HG03432 (cell line): ENCODE measurements at regions not wholly inside any gene's neighbourhood (a gene's known extent, or its start where the extent isn't known, plus 50 kb on each side); places are given as distances from the start of the nearest gene placed in this dataset.
A peak's percentile ranks its signal among the peaks of the same experiment; 100 is the strongest.

ENCODE experiments used
- ATAC-seq: cut with Tn5 transposase; IDR thresholded peaks from one replicate; pipeline ENCODE4 v1.9.1; 2021; ENCODE audit warnings: mild to moderate bottlenecking, moderate library complexity; ENCODE audit not compliant: unreplicated experiment

DNA sequence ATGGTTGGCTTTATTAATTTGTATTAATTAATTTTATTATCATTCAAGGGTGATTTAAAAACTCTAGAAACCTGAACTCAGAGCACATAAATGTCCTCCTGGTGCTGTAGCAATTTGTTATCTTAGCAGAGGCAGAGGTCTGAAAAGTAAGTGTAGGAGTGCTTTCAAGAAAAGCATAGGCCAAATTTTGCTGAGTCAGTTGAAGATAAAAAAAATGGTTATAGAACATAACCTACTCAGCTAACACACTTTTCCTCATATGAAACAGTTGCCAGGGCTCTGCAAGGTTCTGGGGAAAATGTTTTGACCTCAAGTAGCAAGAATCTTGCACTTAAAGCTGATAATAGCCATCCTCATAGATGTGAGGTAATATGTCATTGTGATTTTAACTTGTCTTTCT lies 53.5 kb upstream of the CHODL start:
- ATAC-seq: no peak

DNA sequence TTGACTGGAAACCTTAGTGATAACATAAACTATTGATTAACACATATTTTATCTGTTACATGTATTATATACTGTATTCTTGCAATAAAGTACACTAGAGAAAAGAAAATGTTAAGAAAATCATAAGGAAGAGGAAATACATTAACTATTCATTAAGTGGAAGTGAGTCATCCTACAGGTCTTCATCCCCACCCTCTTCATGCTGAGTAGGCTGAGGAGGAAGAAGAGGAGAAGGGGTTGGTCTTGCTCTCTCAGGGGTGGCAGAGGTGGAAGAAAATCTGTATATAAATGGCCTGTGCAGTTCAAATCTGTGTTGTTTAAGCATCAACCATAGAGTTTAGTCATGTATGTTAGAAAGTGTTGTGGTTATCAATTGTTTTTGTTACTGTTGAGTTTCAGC lies 66.1 kb upstream of the CHODL start:
- no peak for ATAC-seq

DNA sequence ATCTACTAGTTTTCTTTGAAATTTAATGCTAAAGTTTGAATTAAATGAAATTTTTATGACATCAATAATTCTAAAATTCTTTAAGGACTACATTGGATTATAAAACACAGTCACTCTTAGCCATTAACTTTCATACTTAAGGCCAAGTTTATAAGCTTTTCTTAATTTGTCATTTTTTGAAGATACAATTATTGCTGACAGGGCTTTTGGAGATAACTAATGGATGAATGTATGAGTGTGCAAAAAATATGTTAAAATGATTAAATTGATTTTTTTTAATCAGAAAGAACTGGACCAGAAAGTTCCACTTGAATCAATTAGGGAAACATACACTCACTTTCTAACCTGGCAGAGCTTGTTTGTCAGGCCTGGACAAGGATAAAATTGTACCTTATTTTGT lies 70.3 kb upstream of the CHODL start:
- no peak for ATAC-seq

DNA sequence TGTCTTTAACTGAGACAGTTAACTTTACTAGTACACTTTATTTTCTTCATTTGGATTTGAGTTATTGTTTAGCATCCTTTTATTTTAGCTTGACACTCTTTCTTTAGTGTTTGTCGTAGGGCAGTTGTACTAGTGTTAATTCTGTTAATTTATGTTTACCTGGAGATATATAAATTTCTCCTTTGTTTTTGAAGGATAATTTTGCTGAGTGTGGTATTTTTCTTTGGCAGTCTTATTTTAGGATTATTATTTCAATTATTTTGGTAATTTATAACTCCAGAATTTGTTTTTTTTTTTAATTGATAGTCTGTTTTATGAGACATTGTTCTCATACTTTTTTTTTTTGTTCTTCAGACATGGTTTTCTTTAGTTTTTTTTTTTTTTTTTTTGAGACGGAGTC lies 73.8 kb upstream of the CHODL start:
- no peak for ATAC-seq

DNA sequence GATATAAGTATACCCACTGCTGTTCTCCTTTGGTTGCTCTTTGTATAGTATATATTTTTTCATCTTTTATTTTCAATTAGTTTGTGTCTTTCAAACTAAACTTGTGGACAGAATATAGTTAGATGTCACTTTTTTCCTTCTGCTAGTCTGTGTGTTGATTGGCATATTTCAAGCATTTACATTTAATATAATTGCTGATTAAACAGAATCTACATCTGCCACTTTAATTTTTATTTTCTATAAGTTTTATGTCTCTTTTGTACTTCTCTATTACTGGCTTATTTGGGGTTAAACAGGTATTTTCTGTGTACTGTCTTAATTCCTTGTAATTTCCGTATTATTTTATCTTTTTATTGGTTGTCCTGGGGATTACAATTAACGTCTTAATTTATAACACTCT lies 74.4 kb upstream of the CHODL start:
- ATAC-seq: no peak

DNA sequence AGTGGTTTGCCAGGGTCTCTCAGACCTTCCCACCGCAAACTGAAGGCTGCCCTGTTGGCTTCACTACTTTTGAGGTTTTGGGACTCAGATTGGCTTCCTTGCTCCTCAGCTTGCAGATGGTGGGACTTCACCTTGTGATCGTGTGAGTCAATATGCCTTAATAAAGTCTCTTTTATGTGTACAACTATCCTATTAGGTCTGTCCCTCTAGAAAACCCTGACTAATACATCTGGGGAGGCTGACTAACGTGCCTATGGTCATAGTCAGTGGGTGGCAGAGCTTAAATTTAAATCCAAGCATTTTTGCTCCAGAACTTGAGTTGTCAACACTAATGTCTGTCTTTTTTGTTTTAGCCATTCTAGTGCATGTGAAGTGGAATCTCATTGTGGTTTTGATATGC lies 76.5 kb upstream of the CHODL start:
- no peak for ATAC-seq

DNA sequence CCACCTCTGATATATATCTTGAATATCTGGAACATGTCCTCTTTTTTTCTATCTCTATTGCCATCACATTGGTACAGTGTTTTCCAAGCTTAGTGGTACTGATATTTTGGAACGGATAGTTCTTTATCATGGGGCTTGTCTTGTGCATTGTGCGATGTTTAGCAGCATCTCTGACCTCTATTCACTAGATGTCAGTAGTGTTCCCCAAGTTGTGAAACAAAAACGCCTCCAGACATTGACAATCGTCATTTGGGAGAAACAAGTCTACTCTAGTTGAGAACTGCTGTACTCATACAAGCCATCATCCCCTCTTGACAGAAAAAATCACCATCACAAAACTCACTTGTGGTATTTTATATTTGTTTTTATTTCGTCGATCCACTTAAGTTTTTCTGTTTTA lies 79.7 kb upstream of the CHODL start:
- ATAC-seq: no peak

DNA sequence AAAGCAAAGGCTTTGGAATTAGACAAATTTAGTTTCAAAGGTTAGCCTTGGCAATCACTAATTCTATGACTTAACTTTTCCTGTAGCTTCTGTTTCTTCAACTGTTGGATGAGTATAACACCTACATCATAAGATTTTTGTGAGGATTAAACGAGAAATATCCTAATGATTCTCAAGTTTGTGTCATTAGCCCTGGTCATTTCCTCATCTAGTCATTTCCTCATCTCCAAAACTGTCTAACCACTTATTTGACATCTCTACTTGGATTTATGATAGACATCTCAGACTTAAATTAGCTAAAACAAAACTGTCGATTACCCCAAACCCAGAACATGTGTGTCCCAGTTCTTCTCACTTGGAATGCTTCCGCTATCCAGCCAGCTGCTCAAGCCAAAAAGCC lies 80.2 kb upstream of the CHODL start:
- ATAC-seq: no peak

DNA sequence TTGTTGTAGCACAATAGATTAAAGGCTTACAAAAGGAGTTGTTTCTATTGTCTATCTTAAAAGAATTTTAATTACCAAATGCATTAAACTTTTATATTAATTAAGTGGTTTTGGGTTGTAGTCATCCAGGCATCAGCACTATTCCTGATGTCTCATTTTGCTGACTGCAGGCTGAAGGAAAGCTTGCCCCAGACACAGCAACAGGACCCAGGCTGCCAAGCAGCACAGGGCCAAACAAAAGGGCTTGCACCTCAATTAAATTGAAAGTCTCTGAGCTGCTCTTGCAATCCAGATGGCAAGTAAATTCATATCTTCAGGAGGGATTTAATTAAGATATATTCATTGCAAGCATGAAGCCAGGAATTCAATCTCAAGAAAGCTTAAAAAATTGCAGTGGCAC lies 80.7 kb upstream of the CHODL start:
- no peak for ATAC-seq

DNA sequence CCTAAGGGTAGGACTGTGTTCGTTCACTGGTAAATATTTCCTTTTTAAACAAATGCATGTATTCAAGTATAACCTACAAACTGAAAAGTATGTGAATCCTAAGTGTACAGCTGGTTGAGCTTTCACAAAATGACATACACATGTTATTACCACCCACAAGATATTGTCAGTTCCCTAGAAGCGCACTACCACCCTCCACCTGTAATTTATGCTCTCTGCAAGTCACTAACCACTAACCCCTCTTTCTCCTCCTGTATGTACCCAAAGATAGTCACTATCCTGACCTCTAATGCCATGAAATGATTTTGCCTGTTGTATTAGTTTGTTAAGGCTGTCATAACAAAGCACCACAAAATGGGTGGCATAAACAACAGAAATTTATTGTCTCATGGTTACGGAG lies 82.8 kb upstream of the CHODL start:
- ATAC-seq: no peak

DNA sequence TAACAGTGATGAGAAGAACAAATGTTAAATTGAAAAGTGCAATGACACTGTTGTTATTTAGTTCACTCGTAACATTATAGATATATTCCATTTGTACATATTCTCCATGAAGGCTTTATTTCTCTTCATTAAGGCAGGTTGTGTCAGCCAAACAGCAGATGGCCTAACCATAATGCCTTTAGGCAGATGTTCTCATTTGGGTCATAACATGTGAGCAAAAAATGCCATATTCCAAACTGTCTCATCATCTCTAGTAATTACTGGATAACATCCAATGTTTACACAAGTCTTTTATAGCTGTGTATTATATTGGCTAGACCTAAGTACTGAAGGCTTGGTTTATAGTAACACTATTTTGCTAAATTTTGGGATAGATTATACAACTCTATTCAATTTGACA lies 87.2 kb upstream of the CHODL start:
- no peak for ATAC-seq

DNA sequence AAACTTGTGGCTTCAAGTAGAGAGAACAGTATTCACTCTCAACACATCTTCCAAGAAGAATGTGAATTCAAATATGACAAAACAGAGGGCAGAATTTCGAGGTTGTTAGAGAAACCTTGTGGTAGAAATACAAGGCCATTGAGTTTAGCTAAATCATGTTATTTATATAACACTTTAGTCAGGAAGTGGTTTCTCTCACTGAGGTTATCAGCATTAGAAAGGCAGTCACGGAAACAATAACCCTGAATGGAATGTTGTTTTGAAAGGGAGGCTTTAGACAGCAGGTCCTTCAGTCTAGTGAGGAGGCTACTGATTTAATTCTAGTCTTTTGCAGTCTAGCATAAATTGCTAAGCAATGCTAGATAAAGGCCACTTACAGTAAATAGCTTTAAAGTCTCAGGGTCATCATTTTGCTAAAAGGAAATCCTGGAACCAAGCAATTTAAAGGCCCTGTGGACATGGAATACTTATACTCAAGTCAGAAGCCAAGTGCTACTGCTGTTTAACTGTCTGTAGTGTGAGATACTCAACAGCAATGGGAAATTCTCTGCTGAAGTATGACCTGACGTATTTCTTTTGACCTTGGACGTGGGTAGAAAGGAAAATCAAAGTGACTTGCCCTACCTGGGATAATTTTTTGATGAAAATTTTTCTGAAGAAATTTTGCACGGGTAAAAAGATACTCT lies 89.0 kb upstream of the CHODL start:
- peak; percentile 71 for ATAC-seq

DNA sequence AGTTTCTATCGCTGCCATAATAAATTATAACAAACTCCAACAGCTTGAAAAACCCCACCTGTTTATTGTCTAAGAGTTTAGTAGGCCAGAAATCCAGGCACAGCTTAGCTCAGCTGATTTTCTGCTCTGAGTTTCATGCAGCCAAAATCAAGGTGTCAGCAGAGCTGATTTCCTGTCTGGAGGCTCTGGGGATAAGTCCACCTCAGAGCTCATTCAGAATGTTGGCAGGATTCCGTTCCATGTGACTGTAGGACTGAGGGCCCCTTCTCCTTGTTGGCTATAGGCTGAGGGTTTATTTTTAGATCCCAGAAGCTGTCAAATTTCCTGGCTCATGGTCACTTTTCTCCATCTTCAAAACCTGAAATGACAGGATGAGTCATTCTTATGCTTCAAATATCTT lies 91.6 kb upstream of the CHODL start:
- ATAC-seq: no peak

DNA sequence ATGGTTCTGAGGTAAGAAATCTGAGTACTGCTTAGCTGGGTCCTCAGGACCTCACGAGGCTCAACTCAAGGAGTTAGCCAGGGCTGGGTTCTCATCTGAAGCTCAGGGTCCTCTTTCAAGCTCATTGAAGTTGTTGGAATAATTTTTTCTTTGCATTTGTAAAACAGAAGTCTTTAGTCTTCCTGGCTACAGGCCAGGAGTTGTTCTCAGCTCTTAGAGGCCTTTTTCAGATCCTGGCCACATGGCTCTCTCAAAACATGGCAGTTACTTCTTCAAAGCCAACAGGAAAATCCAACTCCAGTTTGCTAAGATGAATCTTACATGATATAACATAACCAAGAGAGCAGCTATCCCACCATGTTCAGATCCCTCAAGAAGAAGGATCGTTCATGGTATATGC lies 92.3 kb upstream of the CHODL start:
- ATAC-seq: no peak

DNA sequence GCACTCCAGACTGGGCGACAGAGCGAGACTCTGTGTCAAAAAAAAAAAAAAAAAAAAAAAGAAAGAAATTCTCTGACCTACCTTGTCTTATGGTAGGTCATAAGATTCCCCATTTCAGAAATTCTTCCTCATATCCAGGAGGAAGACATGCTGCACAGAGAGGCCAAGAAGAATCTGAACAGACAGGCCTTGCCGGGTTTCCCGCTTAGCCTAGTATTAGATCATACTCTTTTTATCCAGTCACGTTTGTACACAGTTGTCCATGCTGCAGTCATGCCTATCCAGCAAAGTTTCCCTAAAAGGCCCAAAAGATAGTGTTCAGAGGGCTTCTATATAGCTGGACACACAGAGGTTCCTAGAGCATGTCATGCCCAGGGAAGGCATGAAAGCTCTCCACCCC lies 93.6 kb upstream of the CHODL start:
- no peak for ATAC-seq

DNA sequence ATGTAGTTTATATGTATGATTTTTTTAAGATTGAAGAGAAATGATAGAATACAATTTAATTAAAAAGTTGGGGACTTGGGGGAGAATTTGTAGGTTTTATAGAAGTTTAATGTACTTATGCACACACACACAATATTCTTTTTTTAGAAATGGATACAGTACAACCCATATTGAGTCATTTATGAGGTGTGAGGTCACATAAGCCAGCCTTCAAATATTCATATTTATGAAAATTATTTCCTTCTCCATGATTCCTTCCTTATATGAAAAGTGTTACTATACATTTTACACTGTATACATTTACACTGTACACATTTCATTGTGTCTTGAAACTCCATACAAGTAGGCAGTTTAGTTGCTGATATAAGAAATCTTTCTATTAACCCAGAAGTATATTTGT lies 96.2 kb upstream of the CHODL start:
- ATAC-seq: no peak

DNA sequence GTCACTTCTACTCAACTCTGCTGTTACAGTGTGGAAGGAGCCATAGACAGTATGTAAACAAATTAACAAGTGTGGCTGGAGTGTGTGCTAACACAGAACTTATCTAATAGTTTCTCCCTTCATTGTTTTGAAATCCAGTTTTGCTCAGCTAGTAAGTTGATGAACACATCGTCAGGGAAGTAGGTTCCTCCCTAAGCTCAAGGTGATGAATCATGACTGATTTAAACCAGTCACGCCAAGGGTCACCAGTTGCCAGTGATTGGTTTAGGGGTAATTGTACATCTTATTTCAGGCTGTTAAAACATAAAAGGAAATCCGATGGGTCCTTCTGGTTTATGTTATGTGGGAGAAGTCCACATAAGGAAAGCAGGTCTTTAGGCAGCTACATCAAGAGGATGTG lies 97.0 kb upstream of the CHODL start:
- no peak for ATAC-seq

DNA sequence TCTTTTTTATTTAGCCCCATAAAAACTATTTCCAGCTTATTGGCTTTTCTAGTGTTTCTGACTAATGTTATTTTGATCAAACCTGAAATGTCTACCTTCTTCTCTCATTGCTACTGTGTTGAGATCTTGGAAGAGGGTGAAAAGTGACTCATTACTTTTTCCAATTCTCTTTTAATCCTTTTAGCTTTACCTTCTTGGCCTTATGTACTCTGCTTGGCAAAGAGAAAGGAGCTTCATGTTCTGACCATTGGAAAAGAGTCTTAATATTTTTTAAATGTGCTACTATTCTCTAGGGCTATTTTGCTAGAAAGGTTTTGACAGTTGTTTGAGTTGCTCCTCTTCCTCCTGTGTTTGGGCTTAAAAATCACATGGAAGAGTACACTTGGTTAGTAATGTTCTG lies 97.8 kb upstream of the CHODL start:
- ATAC-seq: no peak

DNA sequence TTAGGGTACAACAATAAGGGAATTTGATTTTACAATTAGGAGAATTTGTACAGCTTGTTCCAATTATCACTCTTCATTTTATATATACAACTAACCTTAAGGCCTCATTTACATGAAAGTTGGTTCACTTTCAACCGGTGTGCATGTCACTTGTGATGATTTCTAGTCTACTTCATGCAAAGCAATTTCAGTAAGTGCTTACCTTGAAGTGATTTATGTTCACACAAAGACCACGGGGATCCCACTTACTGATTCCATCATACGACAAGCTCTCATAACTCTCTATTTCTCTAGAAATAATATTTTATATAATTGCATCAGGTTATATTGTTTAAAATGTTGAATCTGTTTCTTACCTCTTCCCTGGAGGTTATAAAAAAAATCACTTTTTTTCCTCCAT lies 100.3 kb upstream of the CHODL start:
- no peak for ATAC-seq

DNA sequence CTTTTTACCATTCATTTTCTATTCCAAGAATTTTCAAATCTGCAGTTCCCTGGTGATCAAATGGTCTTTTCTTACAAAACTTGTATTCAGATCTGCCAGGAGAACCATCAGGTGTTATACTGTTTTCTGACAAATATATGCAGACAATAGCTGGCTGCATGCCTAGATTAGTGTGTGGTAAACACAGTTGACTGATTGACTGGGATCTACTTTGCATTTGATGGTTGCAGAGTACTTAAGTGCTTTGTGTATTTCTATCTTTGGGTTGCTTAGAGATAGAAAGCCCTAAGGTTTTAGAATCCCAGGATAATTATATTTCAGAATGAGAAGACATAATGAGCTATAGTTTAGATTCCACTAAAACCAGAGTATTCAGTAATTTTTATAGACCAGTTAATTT lies 102.0 kb upstream of the CHODL start:
- no peak for ATAC-seq

DNA sequence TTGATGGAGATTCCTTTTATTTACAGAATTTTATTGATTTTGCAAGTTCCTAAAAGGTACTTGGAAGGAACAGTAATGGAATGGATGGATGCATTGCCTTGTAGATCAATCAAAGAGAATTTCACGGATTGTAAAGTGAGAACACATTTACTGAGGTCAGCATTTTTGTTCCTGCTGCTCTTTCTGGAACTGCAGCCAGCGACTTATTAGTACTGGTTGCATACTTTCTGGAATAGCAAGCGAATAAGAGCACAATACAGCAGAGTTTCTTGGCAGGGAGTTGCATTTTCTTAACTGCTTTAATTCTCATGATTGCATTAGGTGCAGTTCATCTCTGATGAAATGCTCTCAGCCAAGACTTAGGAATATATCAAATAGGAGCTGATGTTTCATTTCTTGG lies 106.1 kb upstream of the CHODL start:
- ATAC-seq: no peak

DNA sequence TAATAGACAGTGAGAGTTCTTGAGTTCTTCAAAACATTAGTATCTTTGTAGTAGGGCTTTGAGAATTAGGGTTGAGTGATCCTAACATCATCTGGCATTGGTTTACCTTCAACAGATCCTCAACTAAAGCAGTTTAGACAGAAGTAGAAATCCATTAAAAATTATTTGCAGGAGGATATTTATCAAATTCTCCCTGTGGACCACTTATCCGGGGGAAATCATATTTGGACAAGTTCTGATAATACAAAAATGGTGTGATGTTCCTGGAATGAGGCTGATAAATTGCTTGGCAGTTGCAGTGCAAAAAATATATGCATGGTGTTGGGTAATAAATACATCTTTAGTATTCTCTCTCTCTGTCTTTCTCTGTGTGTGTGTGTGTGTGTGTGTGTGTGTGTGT lies 115.1 kb upstream of the CHODL start:
- ATAC-seq: no peak

DNA sequence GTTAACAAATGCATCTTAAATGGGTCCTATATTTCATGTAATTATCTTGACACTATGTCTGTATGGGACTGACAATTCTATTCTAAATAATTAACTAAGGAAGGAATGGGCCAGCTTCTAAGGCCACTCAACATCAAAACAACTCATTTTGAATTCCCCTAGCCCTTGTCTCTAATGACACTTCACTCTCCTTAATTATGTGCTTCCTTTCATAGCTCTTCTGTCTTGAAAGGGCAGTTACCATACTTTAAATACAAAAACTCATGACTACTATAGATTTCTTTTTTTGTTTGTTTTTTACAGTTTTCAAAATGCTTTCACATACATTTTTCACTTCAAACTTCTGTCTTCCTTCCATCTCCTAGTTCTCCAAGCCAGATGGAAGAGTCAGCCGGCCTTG lies 126.1 kb upstream of the CHODL start:
- no peak for ATAC-seq

DNA sequence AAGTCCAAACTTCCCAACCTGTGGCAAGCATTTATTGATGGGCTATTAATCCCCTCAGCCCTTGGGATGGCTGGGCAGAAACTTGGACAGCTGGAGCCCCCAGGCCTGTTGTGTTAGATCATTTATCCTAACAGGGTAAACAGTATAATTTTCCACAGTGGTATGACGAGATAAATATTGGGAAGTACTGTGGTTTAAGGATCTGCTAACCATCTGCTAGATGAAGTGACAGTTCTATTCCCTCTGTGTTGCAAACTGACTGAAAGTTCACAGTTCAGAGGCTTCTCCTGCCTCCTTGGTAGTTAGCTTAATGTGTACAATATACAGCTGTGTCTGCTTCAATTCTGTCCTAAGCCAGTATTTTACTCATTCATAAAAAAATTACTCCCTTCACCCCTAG lies 127.5 kb upstream of the CHODL start:
- no peak for ATAC-seq
